Parathyroid adenoma (tissue), 2 donors: ENCODE measurements at regions not wholly inside any gene's neighbourhood (a gene's known extent, or its start where the extent isn't known, plus 50 kb on each side); places are given as distances from the start of the nearest gene placed in this dataset.
"Not testable (repeated sequence)": the region's sequence is repeated elsewhere in the genome, so short reads cannot be mapped to it uniquely, and the experiment has no call there.

Source experiments
- H2AFZ ChIP-seq: fragments of 300-600 bp; sonication (generic); one replicate; pipeline ENCODE4 v1.7.0; 2017; ENCODE audit warnings: antibody characterized with exemption, mild to moderate bottlenecking
- H3K27ac ChIP-seq: fragments of 300-600 bp; sonication (generic); one replicate; pipeline ENCODE4 v1.7.0; 2017
- H3K27me3 ChIP-seq: fragments of 300-600 bp; sonication (generic); one replicate; pipeline ENCODE4 v1.7.0; 2017; ENCODE audit warnings: low read length; ENCODE audit not compliant: control insufficient read depth, insufficient read depth
- H3K36me3 ChIP-seq: fragments of 300-600 bp; sonication (generic); one replicate; pipeline ENCODE4 v1.7.0; 2017; ENCODE audit warnings: low read length; ENCODE audit not compliant: control insufficient read depth, insufficient read depth
- H3K4me1 ChIP-seq: fragments of 300-600 bp; sonication (generic); one replicate; pipeline ENCODE4 v1.7.0; 2017; ENCODE audit warnings: control low read depth
- H3K4me2 ChIP-seq: fragments of 300-600 bp; sonication (generic); one replicate; pipeline ENCODE4 v1.7.0; 2017; ENCODE audit warnings: low read length
- H3K4me3 ChIP-seq: fragments of 300-600 bp; sonication (generic); one replicate; pipeline ENCODE4 v1.7.0; 2017; ENCODE audit warnings: low read depth, low read length
- H3K79me2 ChIP-seq: fragments of 300-600 bp; sonication (generic); one replicate; pipeline ENCODE4 v1.7.0; 2017; ENCODE audit warnings: control low read depth
- H3K9ac ChIP-seq: fragments of 300-600 bp; sonication (generic); one replicate; pipeline ENCODE4 v1.7.0; 2017; ENCODE audit warnings: mild to moderate bottlenecking
- H3K9me3 ChIP-seq: fragments of 300-600 bp; sonication (generic); one replicate; pipeline ENCODE4 v1.7.0; 2017; ENCODE audit warnings: low read length; ENCODE audit not compliant: control insufficient read depth
- TF ChIP-seq, protein P1 (sequence below): fragments of 300-600 bp; sonication (generic); IDR thresholded peaks from one replicate; pipeline ENCODE4 v1.7.0; 2017; ENCODE audit warnings: antibody characterized with exemption, mild to moderate bottlenecking
- donor health status: primary hyperparathyroidism.

DNA sequence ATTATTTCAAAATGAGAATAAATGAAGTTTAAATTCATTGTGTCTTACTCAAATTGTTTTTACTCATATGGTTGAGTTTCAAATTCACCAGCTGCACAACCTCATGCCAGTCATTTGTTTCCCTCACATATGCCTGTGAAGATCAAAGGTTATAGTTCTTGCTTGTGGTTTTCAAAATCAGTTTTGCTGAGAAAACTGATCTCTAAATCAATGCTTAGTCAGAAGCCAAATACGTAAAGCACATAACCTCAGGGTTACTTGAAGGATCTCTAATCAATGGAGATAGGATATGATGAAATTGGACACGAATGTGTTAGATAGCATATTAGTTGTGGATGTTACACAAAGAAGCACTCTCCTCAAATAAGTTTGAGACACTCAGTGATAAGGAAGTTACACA, 400.7 kb downstream of the CHL1 start:
- not testable (repeated sequence) for H3K9me3 ChIP-seq, H3K9ac ChIP-seq, H3K4me2 ChIP-seq, H3K4me3 ChIP-seq, H3K4me1 ChIP-seq, H2AFZ ChIP-seq, H3K27ac ChIP-seq, H3K27me3 ChIP-seq, H3K36me3 ChIP-seq, H3K79me2 ChIP-seq

DNA sequence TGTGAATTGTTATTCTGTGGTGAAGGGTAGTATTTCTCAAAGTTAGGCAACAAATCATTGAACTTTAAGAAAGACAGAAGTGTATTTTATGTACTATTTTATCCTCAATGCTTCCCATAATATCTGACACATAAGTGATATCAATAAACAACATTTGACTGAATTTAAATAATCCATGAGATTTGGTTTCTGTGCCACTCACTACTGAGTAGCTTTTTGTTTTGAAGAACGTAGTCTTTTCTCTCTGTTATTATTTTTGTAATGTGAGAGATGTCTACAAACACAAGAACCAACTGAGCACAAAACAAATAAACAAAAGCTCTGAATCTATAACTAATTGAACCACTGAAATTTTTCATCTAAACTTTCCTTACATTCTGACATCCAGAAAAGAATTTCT, 401.2 kb downstream of the CHL1 start:
- H3K4me1 ChIP-seq, H3K4me3 ChIP-seq, H3K79me2 ChIP-seq, H3K9me3 ChIP-seq, H2AFZ ChIP-seq, H3K4me2 ChIP-seq, H3K27me3 ChIP-seq, H3K9ac ChIP-seq, H3K36me3 ChIP-seq, H3K27ac ChIP-seq: not testable (repeated sequence)

DNA sequence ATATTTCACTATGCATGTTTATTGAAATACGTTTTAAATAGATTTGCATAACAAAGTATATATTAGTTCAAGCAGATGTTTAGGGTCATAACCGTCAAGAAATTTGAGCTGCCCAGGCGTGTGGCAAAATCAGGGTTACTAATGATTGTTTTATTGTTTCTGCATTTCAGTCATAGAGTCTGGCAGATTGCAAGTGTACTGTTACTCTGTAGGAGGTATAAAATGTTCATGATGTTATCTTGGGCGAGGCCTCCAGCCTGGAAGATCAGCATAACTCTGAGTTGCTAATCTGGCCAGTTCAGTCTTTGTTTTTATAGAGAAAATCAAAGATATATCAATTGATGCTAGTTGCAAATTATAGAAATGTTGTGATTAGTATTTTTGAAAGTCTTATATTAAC, 410.9 kb downstream of the CHL1 start:
- not testable (repeated sequence) for H3K4me3 ChIP-seq, H2AFZ ChIP-seq, H3K9ac ChIP-seq, H3K27me3 ChIP-seq, H3K4me2 ChIP-seq, H3K36me3 ChIP-seq, H3K79me2 ChIP-seq, H3K27ac ChIP-seq, H3K4me1 ChIP-seq, H3K9me3 ChIP-seq

DNA sequence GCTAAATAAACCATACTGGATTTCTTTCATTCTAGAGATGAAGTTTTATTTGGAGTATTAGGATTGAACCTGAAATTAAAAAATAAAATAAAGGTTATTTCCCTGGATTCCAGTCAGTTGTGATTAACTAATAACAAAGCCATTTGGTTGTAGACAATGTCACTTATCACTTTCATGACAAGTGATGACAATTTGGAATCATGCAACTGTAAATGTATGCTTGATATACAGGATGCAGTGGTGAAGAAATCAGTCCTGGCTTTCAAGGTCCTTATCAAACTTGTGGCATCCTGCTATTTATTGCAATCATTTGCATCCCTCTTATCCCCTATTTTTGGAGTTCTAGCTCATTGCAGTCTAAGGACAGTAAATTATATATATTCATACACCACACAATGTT, 425.2 kb downstream of the CHL1 start:
- Histone ChIP-seq H3K27ac (no peak overlapping the region), H3K4me3 (no peak overlapping the region), H3K36me3 (no peaks in the 10 kb centered on the region), H3K27me3 (no peaks in the 10 kb centered on the region), H3K9me3 (no peaks in the 10 kb centered on the region), H3K4me1 (no peaks in the 10 kb centered on the region), H3K4me2 (no peak overlapping the region), H3K79me2 (no peaks in the 10 kb centered on the region), H2AFZ (no peak overlapping the region), H3K9ac (no peak overlapping the region)
- TF ChIP-seq, protein P1, sequence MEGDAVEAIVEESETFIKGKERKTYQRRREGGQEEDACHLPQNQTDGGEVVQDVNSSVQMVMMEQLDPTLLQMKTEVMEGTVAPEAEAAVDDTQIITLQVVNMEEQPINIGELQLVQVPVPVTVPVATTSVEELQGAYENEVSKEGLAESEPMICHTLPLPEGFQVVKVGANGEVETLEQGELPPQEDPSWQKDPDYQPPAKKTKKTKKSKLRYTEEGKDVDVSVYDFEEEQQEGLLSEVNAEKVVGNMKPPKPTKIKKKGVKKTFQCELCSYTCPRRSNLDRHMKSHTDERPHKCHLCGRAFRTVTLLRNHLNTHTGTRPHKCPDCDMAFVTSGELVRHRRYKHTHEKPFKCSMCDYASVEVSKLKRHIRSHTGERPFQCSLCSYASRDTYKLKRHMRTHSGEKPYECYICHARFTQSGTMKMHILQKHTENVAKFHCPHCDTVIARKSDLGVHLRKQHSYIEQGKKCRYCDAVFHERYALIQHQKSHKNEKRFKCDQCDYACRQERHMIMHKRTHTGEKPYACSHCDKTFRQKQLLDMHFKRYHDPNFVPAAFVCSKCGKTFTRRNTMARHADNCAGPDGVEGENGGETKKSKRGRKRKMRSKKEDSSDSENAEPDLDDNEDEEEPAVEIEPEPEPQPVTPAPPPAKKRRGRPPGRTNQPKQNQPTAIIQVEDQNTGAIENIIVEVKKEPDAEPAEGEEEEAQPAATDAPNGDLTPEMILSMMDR, result no peak

DNA sequence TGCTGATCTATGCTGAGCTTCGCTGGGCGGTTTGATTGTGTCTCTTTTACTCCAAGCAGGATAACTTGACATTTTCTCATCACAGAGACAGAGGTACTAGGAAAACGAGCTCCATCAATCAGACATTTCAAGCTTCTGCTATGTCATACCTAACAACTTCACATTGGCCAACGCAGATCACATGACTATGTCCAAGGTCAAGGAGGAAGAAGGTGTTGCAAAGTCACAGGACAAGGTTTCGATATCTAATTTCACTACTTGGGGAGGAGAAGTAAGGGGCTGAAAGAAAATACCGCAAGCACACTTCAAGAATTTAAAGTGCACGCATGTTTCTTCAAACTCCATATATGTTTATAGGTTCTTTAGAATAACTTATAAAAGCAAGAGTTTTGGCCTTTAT, 425.8 kb downstream of the CHL1 start:
- Histone ChIP-seq H3K9ac (no peak overlapping the region), H3K79me2 (no peaks in the 10 kb centered on the region), H2AFZ (no peak overlapping the region), H3K27ac (no peak overlapping the region), H3K4me1 (no peaks in the 10 kb centered on the region), H3K9me3 (no peaks in the 10 kb centered on the region), H3K4me2 (no peak overlapping the region), H3K4me3 (no peak overlapping the region), H3K27me3 (no peaks in the 10 kb centered on the region), H3K36me3 (no peaks in the 10 kb centered on the region)
- TF ChIP-seq, protein P1, result no peak

DNA sequence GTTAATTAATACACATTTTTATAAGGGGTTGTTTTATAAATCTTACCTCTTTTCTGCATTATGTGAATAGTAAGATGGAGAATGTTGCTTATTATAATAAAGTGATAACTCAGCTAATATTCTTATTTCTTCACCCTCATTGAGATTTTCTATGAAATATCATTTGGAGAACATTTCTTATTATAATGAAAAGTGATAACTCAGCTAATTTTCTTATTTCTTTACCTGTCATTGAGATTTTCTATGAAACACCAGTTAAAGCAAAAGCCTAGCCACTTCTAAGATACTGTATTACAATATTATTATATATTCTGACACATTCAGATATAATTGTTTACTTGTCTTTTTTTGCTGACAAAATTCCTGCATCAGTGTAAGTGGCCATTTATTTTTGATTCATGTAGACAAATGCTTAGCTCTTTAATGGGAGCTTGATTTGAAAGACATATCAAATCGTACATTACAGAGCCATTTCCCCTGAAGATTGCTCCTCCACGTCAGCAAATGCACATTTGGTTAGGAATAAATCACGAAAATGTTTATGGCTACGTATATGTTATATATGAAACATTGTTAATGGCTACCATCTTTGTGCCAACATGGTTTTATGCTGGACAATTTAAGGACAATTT, 427.5 kb downstream of the CHL1 start:
- H3K4me2 ChIP-seq, result no peak overlapping the region
- H3K4me1 ChIP-seq, result no peaks in the 10 kb centered on the region
- no peaks in the 10 kb centered on the region for H3K9me3 ChIP-seq
- H2AFZ ChIP-seq, result no peak overlapping the region
- H3K79me2 ChIP-seq, result no peaks in the 10 kb centered on the region
- no peak overlapping the region for H3K9ac ChIP-seq
- H3K4me3 ChIP-seq, result no peak overlapping the region
- H3K36me3 ChIP-seq, result no peaks in the 10 kb centered on the region
- TF ChIP-seq, protein P1, result no peak
- H3K27me3 ChIP-seq, result no peaks in the 10 kb centered on the region
- H3K27ac ChIP-seq, result no peak overlapping the region
